ENCODE measurements at regions not wholly inside any gene's neighbourhood (a gene's known extent, or its start where the extent isn't known, plus 50 kb on each side); places are given as distances from the start of the nearest gene placed in this dataset.

- no peak for TF ChIP-seq POLR2A (IDR thresholded peaks at IDR 0.05)
- no peak for TF ChIP-seq CTCF (IDR thresholded peaks at IDR 0.05)
These were observed 71.2 kb upstream of the CDON start for GRCh38 chr11:126133901-126134300.

Measured in testis (tissue), 2 donors.